SK-N-MC (cell line): ENCODE measurements at regions not wholly inside any gene's neighbourhood (a gene's known extent, or its start where the extent isn't known, plus 50 kb on each side); places are given as distances from the start of the nearest gene placed in this dataset.

Experiments used
- EZH2 ChIP-seq: fragments of 200-600 bp; sonication (generic); IDR thresholded peaks from one replicate; pipeline ENCODE4 v1.6.1; 2017; ENCODE audit warnings: antibody characterized with exemption
- POLR2AphosphoS5 ChIP-seq: IDR thresholded peaks from 2 replicates; pipeline ENCODE4 v1.6.1; 2012; ENCODE audit warnings: mild to moderate bottlenecking, low read depth, low read length, borderline replicate concordance

- TF ChIP-seq POLR2AphosphoS5 (no peak), EZH2 (no peak)
Measured at GRCh38 chr12:115377779-115378178, 693.8 kb upstream of the TBX3 start.
